ENCODE measurements at regions not wholly inside any gene's neighbourhood (a gene's known extent, or its start where the extent isn't known, plus 50 kb on each side); places are given as distances from the start of the nearest gene placed in this dataset.

GRCh38 chr2:236444187-236444586 lies 125.4 kb upstream of the ACKR3 start:
- Mint-ChIP-seq H3K27me3 (ENCODE audit: insufficient read depth, unreplicated experiment) (peaks cover 4% of the 10 kb centered on the region), H3K9me3 (ENCODE audit: unreplicated experiment) (no peaks in the 10 kb centered on the region), H3K4me3 (ENCODE audit: unreplicated experiment) (no peak overlapping the region), H3K36me3 (ENCODE audit: insufficient read depth, unreplicated experiment) (no peaks in the 10 kb centered on the region), H3K27ac (ENCODE audit: unreplicated experiment) (no peak overlapping the region), H3K4me1 (ENCODE audit: low read depth, unreplicated experiment) (no peaks in the 10 kb centered on the region)
- DNase-seq, result no peak
- no peaks in the 10 kb centered on the region for H3K27me3 ChIP-seq (replicated peaks; ENCODE audit: control insufficient read depth, insufficient read depth, low read length)
- no TSS peak for BruUV-seq (replicated peaks)
- POLR2A ChIA-PET, result no interaction called here
- TF ChIP-seq CTCF (IDR thresholded peaks at IDR 0.05; ENCODE audit: insufficient read depth in 1 of 2, low read depth in 1 of 2, low read length in 1 of 2, severe bottlenecking in 1 of 2, unreplicated experiment in 1 of 2), result no peak
- no peaks in the 10 kb centered on the region for H3K4me1 ChIP-seq
- no peaks in the 10 kb centered on the region for H3K9me3 ChIP-seq
- CTCF ChIA-PET, result no interaction called here
- intact Hi-C loops (cut with micrococcal nuclease; ENCODE audit: unreplicated experiment), result no loop called here
- no peaks in the 10 kb centered on the region for H3K36me3 ChIP-seq (ENCODE audit: control insufficient read depth, insufficient read depth, low read length)
- no peak overlapping the region for H3K4me3 ChIP-seq (ENCODE audit: low read depth, low read length)

GRCh38 chr2:236445678-236446077 lies 123.9 kb upstream of the ACKR3 start:
- Mint-ChIP-seq H3K27me3 (ENCODE audit: insufficient read depth, unreplicated experiment) (no peaks in the 10 kb centered on the region), H3K27ac (ENCODE audit: unreplicated experiment) (no peak overlapping the region), H3K9me3 (ENCODE audit: unreplicated experiment) (no peaks in the 10 kb centered on the region), H3K4me3 (ENCODE audit: unreplicated experiment) (no peak overlapping the region), H3K4me1 (ENCODE audit: low read depth, unreplicated experiment) (no peaks in the 10 kb centered on the region), H3K36me3 (ENCODE audit: insufficient read depth, unreplicated experiment) (no peaks in the 10 kb centered on the region)
- TF ChIP-seq CTCF (IDR thresholded peaks at IDR 0.05; ENCODE audit: insufficient read depth in 1 of 2, low read depth in 1 of 2, low read length in 1 of 2, severe bottlenecking in 1 of 2, unreplicated experiment in 1 of 2), result no peak
- no peaks in the 10 kb centered on the region for H3K4me1 ChIP-seq
- no TSS peak for BruUV-seq (replicated peaks)
- ChIA-PET POLR2A (no interaction called here), CTCF (no interaction called here)
- H3K27me3 ChIP-seq (replicated peaks; ENCODE audit: control insufficient read depth, insufficient read depth, low read length), result no peaks in the 10 kb centered on the region
- intact Hi-C loops (cut with micrococcal nuclease; ENCODE audit: unreplicated experiment), result no loop called here
- H3K4me3 ChIP-seq (ENCODE audit: low read depth, low read length), result no peak overlapping the region
- no peaks in the 10 kb centered on the region for H3K36me3 ChIP-seq (ENCODE audit: control insufficient read depth, insufficient read depth, low read length)
- H3K9me3 ChIP-seq, result no peaks in the 10 kb centered on the region
- DNase-seq, result no peak

- TF ChIP-seq CTCF (IDR thresholded peaks at IDR 0.05; ENCODE audit: insufficient read depth in 1 of 2, low read depth in 1 of 2, low read length in 1 of 2, severe bottlenecking in 1 of 2, unreplicated experiment in 1 of 2), result no peak
- POLR2A ChIA-PET, result no interaction called here
- Histone ChIP-seq H3K4me1 (no peaks in the 10 kb centered on the region), H3K4me3 (ENCODE audit: low read depth, low read length) (no peak overlapping the region), H3K27me3 (replicated peaks; ENCODE audit: control insufficient read depth, insufficient read depth, low read length) (no peaks in the 10 kb centered on the region), H3K36me3 (ENCODE audit: control insufficient read depth, insufficient read depth, low read length) (no peaks in the 10 kb centered on the region), H3K9me3 (no peaks in the 10 kb centered on the region)
- Mint-ChIP-seq H3K4me1 (ENCODE audit: low read depth, unreplicated experiment) (no peaks in the 10 kb centered on the region), H3K9me3 (ENCODE audit: unreplicated experiment) (no peaks in the 10 kb centered on the region), H3K4me3 (ENCODE audit: unreplicated experiment) (no peak overlapping the region), H3K36me3 (ENCODE audit: insufficient read depth, unreplicated experiment) (no peaks in the 10 kb centered on the region), H3K27ac (ENCODE audit: unreplicated experiment) (no peak overlapping the region), H3K27me3 (ENCODE audit: insufficient read depth, unreplicated experiment) (no peaks in the 10 kb centered on the region)
- intact Hi-C loops (cut with micrococcal nuclease; ENCODE audit: unreplicated experiment), result no loop called here
- BruUV-seq (replicated peaks), result no TSS peak
- no peak for DNase-seq
- CTCF ChIA-PET, result no interaction called here
Measured at GRCh38 chr2:236446521-236446920, 123.1 kb upstream of the ACKR3 start.
